Testis (tissue), 2 donors: ENCODE measurements at regions not wholly inside any gene's neighbourhood (a gene's known extent, or its start where the extent isn't known, plus 50 kb on each side); places are given as distances from the start of the nearest gene placed in this dataset.

ENCODE experiments used
- CTCF ChIP-seq, 3 experiments: fragments of 450-650 bp in 2 of 3; fragments of 200-600 bp in 1 of 3; sonication (generic) in 1 of 3; IDR thresholded peaks; one replicate each; pipeline ENCODE4 v1.5.1; 2016 to 2019; ENCODE audit warnings: antibody characterized with exemption in 3 of 3, mild to moderate bottlenecking in 2 of 3, moderate library complexity in 1 of 3
- POLR2A ChIP-seq: fragments of 450-650 bp; IDR thresholded peaks from one replicate; pipeline ENCODE4 v1.6.1; 2017; ENCODE audit warnings: antibody characterized with exemption, mild to moderate bottlenecking, moderate library complexity

- TF ChIP-seq CTCF (IDR thresholded peaks at IDR 0.05) (no peak), POLR2A (no peak)
Observed at GRCh38 chr2:120609826-120610395, 125.8 kb upstream of the GLI2 start.
